Activated B cell treated with CpG ODN at 0.5 μM for 24 hours (primary cell): ENCODE measurements at regions not wholly inside any gene's neighbourhood (a gene's known extent, or its start where the extent isn't known, plus 50 kb on each side); places are given as distances from the start of the nearest gene placed in this dataset.

Source experiments
- ATAC-seq: fragments of 200-7000 bp; cut with Tn5 transposase; one replicate; pipeline ENCODE4 v1.10.0; 2021; ENCODE audit warnings: low read depth, mild to moderate bottlenecking, moderate library complexity
- CTCF ChIA-PET: fragments of 350-600 bp; sonication (Branson Sonifier 250); formaldehyde crosslinking; loops from one replicate; lab custom pipeline; 2021; ENCODE audit warnings: antibody characterized with exemption; lab: Charles Lee
- POLR2A ChIA-PET: fragments of 350-600 bp; sonication (Branson Sonifier 250); formaldehyde crosslinking; loops from one replicate; lab custom pipeline; 2021; ENCODE audit warnings: antibody characterized with exemption; lab: Charles Lee
- DNase-seq: peaks from one replicate; pipeline ENCODE4 v3.0.0; 2022
- H3K27ac Mint-ChIP-seq: one replicate; pipeline ENCODE4 v1.8.0; 2020; ENCODE audit warnings: mixed read lengths
- H3K27me3 Mint-ChIP-seq: one replicate; pipeline ENCODE4 v1.8.0; 2021; ENCODE audit warnings: mixed read lengths
- H3K36me3 Mint-ChIP-seq: one replicate; pipeline ENCODE4 v1.8.0; 2021; ENCODE audit warnings: low read depth, mixed read lengths
- H3K4me1 Mint-ChIP-seq: one replicate; pipeline ENCODE4 v1.8.0; 2021; ENCODE audit warnings: mixed read lengths
- H3K4me3 Mint-ChIP-seq: one replicate; pipeline ENCODE4 v1.8.0; 2020; ENCODE audit warnings: mild to moderate bottlenecking, mixed read lengths
- H3K9me3 Mint-ChIP-seq: one replicate; pipeline ENCODE4 v1.8.0; 2020; ENCODE audit warnings: mixed read lengths
- intact Hi-C: fragments of 100-400 bp; cut with micrococcal nuclease; formaldehyde crosslinking; loops from one replicate; pipeline ENCODE4 v1.15.1; 2024
- TF ChIP-seq, protein P1 (sequence below): fragments of 200-600 bp; IDR thresholded peaks from one replicate; pipeline ENCODE4 v1.8.0; 2022; ENCODE audit warnings: antibody characterized with exemption, mild to moderate bottlenecking

DNA sequence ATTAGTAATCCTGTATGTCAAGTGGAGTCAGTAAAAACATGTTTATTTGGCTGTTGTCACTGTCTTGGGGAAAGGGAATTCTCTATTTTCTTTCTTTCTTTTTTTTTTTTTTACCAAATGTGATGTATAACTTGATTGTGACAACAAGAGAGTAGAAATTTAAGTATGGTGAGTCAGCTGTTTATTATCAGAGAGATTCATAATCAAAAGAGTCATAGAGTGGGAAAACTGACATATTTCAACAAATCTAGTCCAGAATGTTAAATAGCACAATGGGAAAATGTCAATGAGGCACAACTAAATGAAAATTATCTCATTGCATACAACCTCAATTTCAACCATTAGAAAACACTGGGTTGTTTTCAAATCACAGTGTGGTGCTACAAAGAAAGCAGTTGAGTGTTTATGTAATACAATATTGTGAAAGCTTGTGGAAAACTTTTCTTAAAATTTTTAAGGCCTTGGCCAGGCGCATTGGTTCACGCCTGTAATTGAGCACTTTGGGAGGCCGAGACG lies 111.9 kb upstream of the DTNA start:
- no peak overlapping the region for H3K27ac Mint-ChIP-seq
- intact Hi-C loops, result no loop called here
- H3K4me3 Mint-ChIP-seq, result no peak overlapping the region
- H3K9me3 Mint-ChIP-seq, result no peaks in the 10 kb centered on the region
- TF ChIP-seq, protein P1, sequence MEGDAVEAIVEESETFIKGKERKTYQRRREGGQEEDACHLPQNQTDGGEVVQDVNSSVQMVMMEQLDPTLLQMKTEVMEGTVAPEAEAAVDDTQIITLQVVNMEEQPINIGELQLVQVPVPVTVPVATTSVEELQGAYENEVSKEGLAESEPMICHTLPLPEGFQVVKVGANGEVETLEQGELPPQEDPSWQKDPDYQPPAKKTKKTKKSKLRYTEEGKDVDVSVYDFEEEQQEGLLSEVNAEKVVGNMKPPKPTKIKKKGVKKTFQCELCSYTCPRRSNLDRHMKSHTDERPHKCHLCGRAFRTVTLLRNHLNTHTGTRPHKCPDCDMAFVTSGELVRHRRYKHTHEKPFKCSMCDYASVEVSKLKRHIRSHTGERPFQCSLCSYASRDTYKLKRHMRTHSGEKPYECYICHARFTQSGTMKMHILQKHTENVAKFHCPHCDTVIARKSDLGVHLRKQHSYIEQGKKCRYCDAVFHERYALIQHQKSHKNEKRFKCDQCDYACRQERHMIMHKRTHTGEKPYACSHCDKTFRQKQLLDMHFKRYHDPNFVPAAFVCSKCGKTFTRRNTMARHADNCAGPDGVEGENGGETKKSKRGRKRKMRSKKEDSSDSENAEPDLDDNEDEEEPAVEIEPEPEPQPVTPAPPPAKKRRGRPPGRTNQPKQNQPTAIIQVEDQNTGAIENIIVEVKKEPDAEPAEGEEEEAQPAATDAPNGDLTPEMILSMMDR, result no peak
- ATAC-seq, result no peak
- H3K27me3 Mint-ChIP-seq, result no peaks in the 10 kb centered on the region
- ChIA-PET CTCF (no interaction called here), POLR2A (no interaction called here)
- no peak for DNase-seq
- no peaks in the 10 kb centered on the region for H3K4me1 Mint-ChIP-seq
- H3K36me3 Mint-ChIP-seq, result no peaks in the 10 kb centered on the region

DNA sequence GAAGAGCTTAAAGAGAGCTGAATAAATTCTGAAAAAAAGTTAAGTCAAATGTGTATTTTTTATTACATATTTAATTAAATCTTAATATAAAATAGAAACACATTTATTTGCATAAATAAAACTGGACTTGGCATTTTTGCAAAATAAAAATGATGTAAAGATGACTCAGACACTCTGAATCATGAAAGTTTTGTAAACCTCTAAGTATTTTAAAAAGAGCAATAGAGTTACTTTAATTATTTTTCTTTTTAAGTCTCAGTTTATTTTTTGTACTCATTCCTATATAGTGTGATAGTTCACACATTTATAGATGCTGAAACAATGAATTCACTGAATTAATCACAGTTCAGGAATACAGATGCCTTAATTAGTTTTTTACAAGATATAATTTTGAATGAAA lies 109.9 kb upstream of the DTNA start:
- intact Hi-C loops, result no loop called here
- Mint-ChIP-seq H3K27me3 (no peaks in the 10 kb centered on the region), H3K4me3 (no peak overlapping the region), H3K9me3 (no peaks in the 10 kb centered on the region), H3K27ac (no peak overlapping the region), H3K36me3 (no peaks in the 10 kb centered on the region), H3K4me1 (no peaks in the 10 kb centered on the region)
- no peak for DNase-seq
- ChIA-PET CTCF (no interaction called here), POLR2A (no interaction called here)
- TF ChIP-seq, protein P1, result no peak
- no peak for ATAC-seq

DNA sequence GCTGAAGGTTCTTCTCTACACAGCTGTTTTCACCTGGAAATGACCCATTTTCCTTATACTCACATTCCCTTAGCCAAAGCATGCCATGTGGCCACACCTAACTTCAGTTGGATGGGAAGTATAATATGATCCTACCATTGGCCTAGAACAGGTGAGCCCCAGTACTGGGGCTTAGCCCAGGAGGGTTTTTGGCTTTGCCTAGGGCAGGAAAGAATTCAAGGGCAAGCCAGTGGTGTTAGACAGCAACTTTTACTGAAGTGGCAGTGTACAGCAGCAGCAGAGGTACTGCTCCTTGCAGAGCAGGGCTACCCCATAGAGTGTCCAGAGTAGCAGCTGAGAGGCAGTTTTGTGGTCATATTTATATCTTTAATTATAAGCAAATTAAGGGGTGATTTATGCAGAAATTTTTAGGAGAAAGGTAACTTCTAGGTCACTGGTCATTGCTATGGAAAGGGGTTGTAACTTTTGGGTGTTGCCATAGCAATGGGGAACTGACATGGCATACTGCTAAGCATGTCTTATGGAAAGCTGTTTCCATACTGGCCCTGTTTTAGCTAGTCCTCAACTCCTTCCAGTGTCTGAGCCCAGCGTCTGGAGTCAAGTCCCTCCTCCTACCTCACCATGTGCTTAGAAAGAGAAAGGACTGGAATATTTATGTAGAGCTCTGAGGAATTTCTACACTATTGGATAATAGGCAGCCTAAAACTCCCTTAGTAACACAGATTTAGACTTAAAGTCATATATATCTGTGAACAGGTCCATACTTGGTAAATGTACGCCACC lies 109.0 kb upstream of the DTNA start:
- no peaks in the 10 kb centered on the region for H3K27me3 Mint-ChIP-seq
- DNase-seq, result no peak
- H3K9me3 Mint-ChIP-seq, result no peaks in the 10 kb centered on the region
- ATAC-seq, result no peak
- no peaks in the 10 kb centered on the region for H3K4me1 Mint-ChIP-seq
- CTCF ChIA-PET, result no interaction called here
- POLR2A ChIA-PET, result no interaction called here
- TF ChIP-seq, protein P1, result no peak
- intact Hi-C loops, result no loop called here
- no peak overlapping the region for H3K27ac Mint-ChIP-seq
- no peaks in the 10 kb centered on the region for H3K36me3 Mint-ChIP-seq
- no peak overlapping the region for H3K4me3 Mint-ChIP-seq

- no peak overlapping the region for H3K4me3 Mint-ChIP-seq
- H3K27ac Mint-ChIP-seq, result no peak overlapping the region
- H3K27me3 Mint-ChIP-seq, result no peaks in the 10 kb centered on the region
- intact Hi-C loops, result no loop called here
- ATAC-seq (no peak), DNase-seq (no peak)
- TF ChIP-seq, protein P1, result no peak
- ChIA-PET CTCF (no interaction called here), POLR2A (no interaction called here)
- H3K4me1 Mint-ChIP-seq, result no peaks in the 10 kb centered on the region
- H3K36me3 Mint-ChIP-seq, result no peaks in the 10 kb centered on the region
- no peaks in the 10 kb centered on the region for H3K9me3 Mint-ChIP-seq
These were observed 105.5 kb upstream of the DTNA start for GRCh38 chr18:34604591-34604990.

DNA sequence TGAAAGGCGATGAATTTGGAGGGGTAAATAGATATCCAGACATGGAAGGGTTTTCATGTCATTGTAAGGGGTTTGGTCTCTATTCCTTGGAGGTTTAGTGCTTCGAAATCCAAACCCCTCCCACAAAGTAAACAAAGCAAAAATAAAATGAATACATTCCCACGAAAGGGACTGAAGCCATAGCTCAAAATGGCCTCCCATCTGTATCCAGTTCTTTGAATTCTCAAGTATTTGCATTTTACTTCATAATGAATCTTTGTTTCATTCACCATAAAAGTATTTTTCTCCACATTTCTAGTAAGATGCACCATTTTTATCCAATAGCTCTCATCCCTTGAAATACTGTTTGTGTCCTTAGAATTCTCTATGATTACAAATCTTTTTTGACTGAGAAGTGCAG lies 103.2 kb upstream of the DTNA start:
- Mint-ChIP-seq H3K4me3 (no peak overlapping the region), H3K27me3 (no peaks in the 10 kb centered on the region), H3K4me1 (no peaks in the 10 kb centered on the region), H3K9me3 (no peaks in the 10 kb centered on the region), H3K27ac (no peak overlapping the region), H3K36me3 (no peaks in the 10 kb centered on the region)
- TF ChIP-seq, protein P1, result no peak
- intact Hi-C loops, result no loop called here
- ATAC-seq, result no peak
- CTCF ChIA-PET, result no interaction called here
- no peak for DNase-seq
- POLR2A ChIA-PET, result no interaction called here
